Ramos (cell line): ENCODE measurements at regions not wholly inside any gene's neighbourhood (a gene's known extent, or its start where the extent isn't known, plus 50 kb on each side); places are given as distances from the start of the nearest gene placed in this dataset.
"Not testable (repeated sequence)": the region's sequence is repeated elsewhere in the genome, so short reads cannot be mapped to it uniquely, and the experiment has no call there.

Source experiments
- in situ Hi-C: fragments of 300-500 bp; cut with MboI; formaldehyde crosslinking; loops from one replicate; pipeline ENCODE4 v1.14.3; 2022; ENCODE audit warnings: low sequenced_read_pairs; ENCODE audit not compliant: unreplicated experiment

- in situ Hi-C loops: no loop called here
These were observed 209.9 kb upstream of the SOX14 start for GRCh38 chr3:137554242-137554641.

DNA sequence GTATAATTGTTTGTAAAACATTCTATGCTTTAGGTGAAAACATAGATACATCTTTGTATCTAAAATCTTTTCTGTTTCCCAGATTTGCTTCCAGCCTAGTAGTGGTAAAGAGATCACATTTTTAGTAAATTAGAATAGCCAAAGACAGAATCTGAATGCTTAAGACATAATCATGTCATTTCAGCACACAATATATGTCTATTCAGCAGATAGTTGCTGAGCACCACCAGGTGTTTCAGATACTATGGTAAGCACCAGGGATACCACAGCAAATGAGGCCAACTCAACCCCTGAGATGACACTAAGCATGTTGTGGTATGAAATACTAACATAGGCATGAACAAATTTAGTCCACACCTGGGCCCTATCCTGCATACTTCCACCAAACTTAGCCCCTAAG, 195.2 kb upstream of the SOX14 start:
- in situ Hi-C loops: no loop called here

GRCh38 chr3:137572931-137573330, 191.2 kb upstream of the SOX14 start:
- in situ Hi-C loops: no loop called here

- in situ Hi-C loops: no loop called here
These were observed 181.6 kb upstream of the SOX14 start for GRCh38 chr3:137582484-137582883.

DNA sequence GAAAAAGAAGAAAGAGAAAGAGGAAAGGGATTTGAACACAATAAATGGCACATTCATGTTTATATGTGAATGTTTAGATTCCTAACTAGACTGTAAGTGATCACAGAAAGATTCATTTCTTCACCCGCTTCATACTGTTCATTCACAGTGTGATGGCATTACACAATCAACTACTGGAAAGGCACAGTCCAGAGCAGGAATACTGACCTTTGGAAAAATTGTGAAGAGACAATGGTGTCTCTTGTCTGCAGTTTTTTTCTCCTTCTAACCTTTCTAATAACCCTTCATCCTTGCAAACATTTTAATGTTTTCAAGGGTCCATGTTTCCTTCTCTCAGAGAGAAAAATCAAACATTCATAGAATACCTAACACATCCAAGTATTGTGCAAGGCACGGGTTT, 180.9 kb upstream of the SOX14 start:
- in situ Hi-C loops: no loop called here

DNA sequence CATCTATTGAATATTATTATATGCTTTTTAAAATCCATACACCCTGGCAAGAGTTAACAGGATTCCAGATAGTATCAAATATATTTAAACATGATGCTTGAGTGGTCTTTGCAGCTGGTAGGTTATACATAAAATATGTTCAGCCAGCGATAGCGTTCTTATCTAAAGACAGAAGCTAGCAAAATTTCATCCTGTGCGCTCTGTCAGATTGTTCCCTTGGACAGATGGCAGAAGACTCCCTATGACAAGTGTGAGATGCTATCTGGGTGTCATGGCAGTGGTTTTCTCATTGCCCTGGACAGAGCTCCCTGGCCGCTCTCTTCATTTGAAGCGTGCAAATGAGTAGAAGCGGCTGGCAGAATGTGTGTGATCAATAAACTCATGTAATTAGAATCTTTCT, 175.2 kb upstream of the SOX14 start:
- in situ Hi-C loops: no loop called here

DNA sequence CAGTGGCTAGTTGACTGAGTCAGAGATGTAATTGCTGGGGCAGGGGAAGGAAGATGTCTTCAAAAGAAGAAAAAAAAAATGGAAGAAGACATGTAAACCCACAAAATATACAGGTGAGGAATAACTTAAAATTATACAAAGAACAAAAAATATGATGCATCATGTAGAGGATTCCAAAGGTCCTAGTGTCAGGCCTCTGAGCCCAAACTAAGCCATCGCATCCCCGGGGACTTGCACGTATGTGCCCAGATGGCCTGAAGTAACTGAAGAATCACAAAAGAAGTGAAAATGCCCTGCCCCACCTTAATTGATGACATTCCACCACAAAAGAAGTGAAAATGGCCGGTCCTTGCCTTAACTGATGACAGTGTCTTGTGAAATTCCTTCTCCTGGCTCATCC, 168.7 kb upstream of the SOX14 start:
- in situ Hi-C loops: not testable (repeated sequence)

DNA sequence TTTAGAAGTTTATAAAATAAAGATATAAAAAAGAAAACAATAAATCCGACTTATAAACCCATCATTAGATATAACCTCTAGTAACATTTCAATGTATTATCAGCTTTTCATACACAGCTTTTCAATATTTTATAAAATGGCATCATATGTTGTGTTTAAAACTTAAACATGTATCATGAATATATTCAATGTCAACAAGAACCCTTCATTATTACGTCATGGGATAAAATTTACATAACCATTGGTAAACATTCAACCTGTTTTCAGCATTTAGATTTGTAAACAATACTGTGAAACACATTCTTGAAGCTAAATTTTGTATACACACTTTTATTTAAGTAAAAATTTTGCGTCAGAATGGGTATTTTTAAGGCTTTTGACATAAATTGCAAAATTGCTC, 153.4 kb upstream of the SOX14 start:
- in situ Hi-C loops: no loop called here

DNA sequence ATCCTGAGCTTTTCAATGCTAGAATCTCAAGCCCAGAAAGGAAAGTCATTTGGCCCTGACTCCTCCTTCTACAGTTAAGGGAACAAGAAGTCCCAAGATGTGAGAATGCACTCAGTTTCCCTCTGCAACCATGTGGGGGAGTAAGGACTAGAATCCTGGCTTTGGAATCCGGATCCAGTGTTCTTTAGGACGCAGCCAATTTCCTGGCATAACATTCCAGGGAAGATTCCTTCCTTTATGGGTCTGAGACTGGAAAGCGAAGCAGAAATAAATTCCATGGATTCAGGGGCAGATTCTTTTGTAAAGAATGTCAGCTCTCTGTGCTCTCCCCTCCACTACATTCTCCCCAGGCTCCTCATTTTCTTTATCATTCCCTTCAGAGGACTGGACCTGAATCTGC, 151.8 kb upstream of the SOX14 start:
- in situ Hi-C loops: no loop called here

- in situ Hi-C loops: no loop called here
These were observed 148.3 kb upstream of the SOX14 start for GRCh38 chr3:137615659-137616418.

- in situ Hi-C loops: no loop called here
These were observed 122.0 kb upstream of the SOX14 start for GRCh38 chr3:137641879-137642704.

DNA sequence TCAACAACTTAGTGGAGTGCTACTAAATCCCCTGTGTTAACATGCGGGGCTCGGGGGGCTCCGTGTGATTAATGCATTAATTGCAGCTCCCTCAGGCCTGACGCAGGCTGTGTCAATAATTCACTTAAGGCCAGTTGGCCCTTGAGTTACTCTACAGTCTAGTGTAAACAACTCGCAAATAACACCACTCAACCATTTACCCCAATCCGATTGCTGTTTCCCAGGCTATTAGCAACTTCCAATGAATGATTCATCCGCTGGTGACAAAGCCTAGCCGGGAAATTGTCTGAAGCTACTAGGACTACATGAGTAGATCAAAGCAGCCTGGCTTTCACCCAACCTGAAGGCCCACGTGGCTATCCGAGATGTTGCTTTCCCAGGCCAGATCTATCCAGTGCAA, 121.3 kb upstream of the SOX14 start:
- in situ Hi-C loops: no loop called here

- in situ Hi-C loops: no loop called here
These were observed 116.9 kb upstream of the SOX14 start for GRCh38 chr3:137647179-137647578.

DNA sequence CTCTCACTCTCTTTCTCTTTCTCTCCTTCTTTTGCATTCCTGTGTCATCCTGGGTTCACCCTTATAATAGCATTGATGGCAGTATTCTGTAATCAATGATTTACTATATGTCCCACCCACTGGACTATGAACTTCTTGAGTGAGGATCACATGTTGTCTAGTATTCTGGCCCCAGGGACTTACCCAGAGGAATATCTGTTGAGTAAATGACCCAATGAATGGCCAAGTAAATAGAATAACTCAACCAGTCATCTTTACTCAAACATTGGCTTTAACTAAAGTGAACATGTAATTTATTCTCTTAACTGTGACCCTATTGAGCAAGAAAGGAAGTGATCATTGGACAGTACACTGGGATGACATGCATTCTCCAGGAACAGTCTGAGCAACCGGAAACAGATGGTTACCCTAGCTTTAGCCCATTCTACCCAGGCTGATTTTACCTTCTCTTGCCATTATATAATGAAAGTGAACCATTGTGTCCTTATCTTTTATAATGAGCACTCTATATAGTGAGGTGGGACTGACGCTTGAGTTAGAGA, 94.5 kb upstream of the SOX14 start:
- in situ Hi-C loops: no loop called here

- in situ Hi-C loops: no loop called here
These were observed 76.8 kb upstream of the SOX14 start for GRCh38 chr3:137687181-137687879.

GRCh38 chr3:137692803-137693431, 71.2 kb upstream of the SOX14 start:
- in situ Hi-C loops: no loop called here

GRCh38 chr3:137693791-137694190, 70.3 kb upstream of the SOX14 start:
- in situ Hi-C loops: no loop called here

- in situ Hi-C loops: no loop called here
These were observed 69.3 kb upstream of the SOX14 start for GRCh38 chr3:137694836-137695235.

DNA sequence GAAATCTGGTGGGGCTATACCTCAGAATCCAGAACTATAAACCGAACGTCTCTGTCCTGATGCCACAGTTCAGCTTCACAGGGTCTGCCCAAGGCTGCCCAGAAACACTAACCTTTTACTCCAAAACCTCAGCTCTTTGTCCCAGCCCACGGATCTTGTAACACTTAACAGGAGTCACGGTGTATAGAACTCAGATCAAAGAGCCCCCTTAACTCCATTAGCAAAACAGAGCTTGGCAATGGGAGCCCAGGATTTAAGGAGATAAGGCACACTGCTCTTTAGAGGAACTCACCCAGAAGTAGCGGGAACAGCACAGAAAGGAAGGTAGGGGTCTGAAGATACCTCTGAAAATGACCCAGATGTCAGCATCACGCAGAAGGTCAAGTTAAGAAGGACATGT, 68.8 kb upstream of the SOX14 start:
- in situ Hi-C loops: no loop called here

DNA sequence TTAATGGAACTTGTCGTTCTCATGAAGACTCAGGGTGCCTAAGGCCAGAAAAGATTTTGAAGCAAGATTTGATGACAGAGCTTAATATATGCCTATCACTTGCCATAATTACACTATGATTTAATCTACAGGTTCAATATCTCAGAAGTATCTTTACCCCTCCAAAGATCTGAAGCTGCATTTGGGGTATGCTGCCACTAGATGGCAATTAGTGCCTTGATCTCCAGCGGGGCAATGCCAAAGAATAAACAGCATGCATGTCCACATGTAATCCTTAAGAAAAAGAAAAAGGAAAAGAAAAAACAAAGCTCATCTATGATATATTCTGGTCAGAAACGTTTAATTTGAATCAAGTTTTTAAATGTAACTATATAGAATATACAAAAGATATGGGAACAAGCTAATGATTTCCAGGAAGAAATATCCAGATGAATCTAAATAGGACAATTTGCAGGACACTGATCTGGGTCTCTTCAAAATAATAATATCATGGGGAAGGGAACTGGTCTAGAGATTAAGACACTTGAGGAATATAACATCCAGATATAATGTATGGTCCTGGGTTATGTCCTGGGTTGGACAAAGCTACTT, 55.0 kb upstream of the SOX14 start:
- in situ Hi-C loops: no loop called here
